Esophagus squamous epithelium (tissue), 5 donors: ENCODE measurements at regions not wholly inside any gene's neighbourhood (a gene's known extent, or its start where the extent isn't known, plus 50 kb on each side); places are given as distances from the start of the nearest gene placed in this dataset.

Experiments used
- DNase-seq: peaks from one replicate; lab custom pipeline; 2025; lab: John Stamatoyannopoulos, UW
- H3K27ac ChIP-seq, 4 donors: fragments of 200-600 bp; sonication (generic); one replicate each; pipeline ENCODE4 v1.5.1; 2016 to 2019; ENCODE audit warnings: mild to moderate bottlenecking in 1 of 4
- H3K27me3 ChIP-seq, 4 donors: fragments of 200-600 bp; sonication (generic); 1 replicate in 3 of 4; 2 replicates in 1 of 4; pipeline versions ENCODE4 v1.5.1 to v1.6.0; 2017 to 2021; ENCODE audit warnings: antibody characterized with exemption in 1 of 4
- H3K36me3 ChIP-seq, 3 donors: fragments of 200-600 bp; sonication (generic); one replicate each; pipeline ENCODE4 v1.5.1; 2016 to 2019
- H3K4me1 ChIP-seq, 3 donors: fragments of 200-600 bp; sonication (generic); one replicate each; pipeline ENCODE4 v1.5.1; 2017 to 2019
- H3K4me3 ChIP-seq, 4 donors: fragments of 200-600 bp; sonication (generic); 1 replicate in 3 of 4; 2 replicates in 1 of 4; pipeline ENCODE4 v1.5.1; 2016 to 2019; ENCODE audit warnings: mild to moderate bottlenecking in 2 of 4, moderate library complexity in 1 of 4
- H3K9me3 ChIP-seq, 3 donors: fragments of 200-600 bp; sonication (generic); one replicate each; pipeline ENCODE4 v1.5.1; 2016 to 2019
- POLR2A ChIP-seq, 4 donors: fragments of 450-650 bp; IDR thresholded peaks; one replicate each; pipeline ENCODE4 v1.6.1; 2017; ENCODE audit warnings: antibody characterized with exemption in 4 of 4, mild to moderate bottlenecking in 4 of 4, moderate library complexity in 3 of 4
- WGBS, 2 donors: methylation state at CpG; one replicate each; pipeline ENCODE4 v1.1.5; 2018; 5-methylcytosine and 5-hydroxymethylcytosine counted together
- intact Hi-C: fragments of 100-400 bp; cut with DNase I; formaldehyde crosslinking; loops from one replicate; pipeline ENCODE4 v1.15.0; 2022
- TF ChIP-seq, protein P1 (sequence below), 6 experiments: fragments of 450-650 bp in 4 of 6; fragments of 200-600 bp in 2 of 6; sonication (generic) in 2 of 6; IDR thresholded peaks; one replicate each; pipeline ENCODE4 v1.5.1; 2016 to 2019; ENCODE audit warnings: antibody characterized with exemption in 6 of 6, mild to moderate bottlenecking in 4 of 6, moderate library complexity in 4 of 6
- donor health status: DM: yes; HTN: yes; CAD: no.

- intact Hi-C loops, result no loop called here
- Histone ChIP-seq H3K9me3 (no peaks in the 10 kb centered on the region), H3K27ac (no peak overlapping the region), H3K36me3 (no peaks in the 10 kb centered on the region), H3K4me3 (no peak overlapping the region), H3K27me3 (no peaks in the 10 kb centered on the region), H3K4me1 (no peaks in the 10 kb centered on the region)
- DNase-seq, result no peak
- no peak for TF ChIP-seq POLR2A (IDR thresholded peaks at IDR 0.05)
- TF ChIP-seq, protein P1, sequence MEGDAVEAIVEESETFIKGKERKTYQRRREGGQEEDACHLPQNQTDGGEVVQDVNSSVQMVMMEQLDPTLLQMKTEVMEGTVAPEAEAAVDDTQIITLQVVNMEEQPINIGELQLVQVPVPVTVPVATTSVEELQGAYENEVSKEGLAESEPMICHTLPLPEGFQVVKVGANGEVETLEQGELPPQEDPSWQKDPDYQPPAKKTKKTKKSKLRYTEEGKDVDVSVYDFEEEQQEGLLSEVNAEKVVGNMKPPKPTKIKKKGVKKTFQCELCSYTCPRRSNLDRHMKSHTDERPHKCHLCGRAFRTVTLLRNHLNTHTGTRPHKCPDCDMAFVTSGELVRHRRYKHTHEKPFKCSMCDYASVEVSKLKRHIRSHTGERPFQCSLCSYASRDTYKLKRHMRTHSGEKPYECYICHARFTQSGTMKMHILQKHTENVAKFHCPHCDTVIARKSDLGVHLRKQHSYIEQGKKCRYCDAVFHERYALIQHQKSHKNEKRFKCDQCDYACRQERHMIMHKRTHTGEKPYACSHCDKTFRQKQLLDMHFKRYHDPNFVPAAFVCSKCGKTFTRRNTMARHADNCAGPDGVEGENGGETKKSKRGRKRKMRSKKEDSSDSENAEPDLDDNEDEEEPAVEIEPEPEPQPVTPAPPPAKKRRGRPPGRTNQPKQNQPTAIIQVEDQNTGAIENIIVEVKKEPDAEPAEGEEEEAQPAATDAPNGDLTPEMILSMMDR (IDR thresholded peaks at IDR 0.05), result no peak
- WGBS, 2 donors, result 64 to 70% methylated on average over 7 of the region's 9 CpGs
Measured at GRCh38 chr7:12089951-12090756, 120.9 kb upstream of the TMEM106B start.

DNA sequence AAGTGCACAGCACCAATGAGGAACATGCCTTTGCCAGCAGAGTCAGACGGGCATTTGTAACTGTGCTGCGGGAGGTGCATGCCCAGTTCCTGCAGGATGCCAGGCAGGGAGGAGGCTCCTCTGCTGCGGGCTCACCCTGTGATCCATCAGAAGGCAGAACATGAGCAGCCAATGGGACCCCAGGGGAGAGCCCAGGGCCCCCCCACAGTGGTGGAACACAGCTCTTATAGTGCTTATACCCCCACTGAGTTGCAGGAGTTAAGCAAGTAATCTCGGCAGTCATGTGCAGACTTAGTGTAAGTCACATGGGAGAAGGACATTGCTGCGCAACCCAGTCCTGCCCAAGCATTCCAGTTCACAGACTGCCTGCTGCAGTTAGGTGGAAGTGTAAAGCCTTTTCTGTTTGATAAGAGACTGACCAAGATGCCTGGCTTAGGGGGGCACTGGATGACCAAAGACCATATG lies 120.3 kb upstream of the TMEM106B start:
- Histone ChIP-seq H3K27ac (no peak overlapping the region), H3K4me3 (no peak overlapping the region), H3K36me3 (no peaks in the 10 kb centered on the region), H3K27me3 (no peaks in the 10 kb centered on the region), H3K9me3 (no peaks in the 10 kb centered on the region), H3K4me1 (no peaks in the 10 kb centered on the region)
- WGBS, 2 donors, result 74 to 94% methylated on average over 3 to 5 of the region's 5 CpGs
- no peak for DNase-seq
- intact Hi-C loops, result no loop called here
- TF ChIP-seq POLR2A (IDR thresholded peaks at IDR 0.05), result no peak
- TF ChIP-seq, protein P1 (IDR thresholded peaks at IDR 0.05), result no peak

DNA sequence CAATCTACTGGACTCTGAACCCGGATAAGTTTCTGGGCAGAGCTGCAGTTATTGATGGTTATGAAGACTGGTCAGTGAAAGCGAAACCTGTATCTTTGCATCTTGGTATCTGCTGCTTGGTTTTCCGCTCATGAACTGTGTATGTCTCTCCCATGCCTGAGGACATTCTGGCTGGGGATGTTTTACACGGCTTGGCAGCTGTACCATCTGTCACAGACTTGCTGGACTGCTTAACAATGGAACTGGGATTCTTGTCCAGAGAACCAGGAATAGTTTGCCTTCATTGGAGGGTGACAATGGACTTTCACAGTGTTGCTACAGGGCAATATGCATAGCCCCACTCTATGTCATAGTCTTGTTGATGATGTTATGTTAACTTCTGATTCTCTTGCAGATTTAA lies 119.9 kb upstream of the TMEM106B start:
- TF ChIP-seq, protein P1 (IDR thresholded peaks at IDR 0.05), result no peak
- TF ChIP-seq POLR2A (IDR thresholded peaks at IDR 0.05), result no peak
- Histone ChIP-seq H3K4me3 (no peak overlapping the region), H3K9me3 (no peaks in the 10 kb centered on the region), H3K27ac (no peak overlapping the region), H3K36me3 (no peaks in the 10 kb centered on the region), H3K4me1 (no peaks in the 10 kb centered on the region), H3K27me3 (no peaks in the 10 kb centered on the region)
- DNase-seq, result no peak
- 56 to 70% methylated on average over 2 to 3 of the region's 4 CpGs for WGBS, 2 donors
- intact Hi-C loops, result no loop called here

- no peak for DNase-seq
- Histone ChIP-seq H3K4me1 (no peaks in the 10 kb centered on the region), H3K27me3 (no peaks in the 10 kb centered on the region), H3K36me3 (no peaks in the 10 kb centered on the region), H3K9me3 (no peaks in the 10 kb centered on the region), H3K4me3 (no peak overlapping the region), H3K27ac (no peak overlapping the region)
- WGBS, 2 donors, result 84 to 88% methylated on average over 4 to 5 of the region's 5 CpGs
- intact Hi-C loops, result no loop called here
- no peak for TF ChIP-seq POLR2A (IDR thresholded peaks at IDR 0.05)
- TF ChIP-seq, protein P1 (IDR thresholded peaks at IDR 0.05), result no peak
Measured at GRCh38 chr7:12092499-12093130, 118.5 kb upstream of the TMEM106B start.

GRCh38 chr7:12093365-12093764 lies 117.7 kb upstream of the TMEM106B start:
- TF ChIP-seq, protein P1 (IDR thresholded peaks at IDR 0.05), result no peak
- TF ChIP-seq POLR2A (IDR thresholded peaks at IDR 0.05), result no peak
- no peaks in the 10 kb centered on the region for H3K27me3 ChIP-seq
- no peak overlapping the region for H3K27ac ChIP-seq
- no peaks in the 10 kb centered on the region for H3K4me1 ChIP-seq
- H3K9me3 ChIP-seq, result no peaks in the 10 kb centered on the region
- H3K4me3 ChIP-seq, result no peak overlapping the region
- DNase-seq, result no peak
- intact Hi-C loops, result no loop called here
- H3K36me3 ChIP-seq, result no peaks in the 10 kb centered on the region
- WGBS, 2 donors, result 71 to 100% methylated on average over 1 of the region's 1 CpG
